Hepatocyte (in vitro differentiated cells): ENCODE measurements at regions not wholly inside any gene's neighbourhood (a gene's known extent, or its start where the extent isn't known, plus 50 kb on each side); places are given as distances from the start of the nearest gene placed in this dataset.

Experiments
- CTCF ChIP-seq: fragments of 200-600 bp; sonication (generic); IDR thresholded peaks from 2 replicates; pipeline ENCODE4 v1.5.1; 2016; ENCODE audit warnings: antibody characterized with exemption, mild to moderate bottlenecking; ENCODE audit not compliant: poor library complexity
- EZH2 ChIP-seq: fragments of 200-600 bp; sonication (generic); IDR thresholded peaks from 2 replicates; pipeline ENCODE4 v1.6.1; 2016; ENCODE audit warnings: antibody characterized with exemption, mild to moderate bottlenecking, borderline replicate concordance
- EZH2phosphoT487 ChIP-seq: fragments of 200-600 bp; sonication (generic); IDR thresholded peaks from one replicate; pipeline ENCODE4 v1.6.1; 2018; ENCODE audit warnings: antibody characterized with exemption, mild to moderate bottlenecking, low read depth, moderate library complexity; ENCODE audit not compliant: unreplicated experiment, severe bottlenecking

DNA sequence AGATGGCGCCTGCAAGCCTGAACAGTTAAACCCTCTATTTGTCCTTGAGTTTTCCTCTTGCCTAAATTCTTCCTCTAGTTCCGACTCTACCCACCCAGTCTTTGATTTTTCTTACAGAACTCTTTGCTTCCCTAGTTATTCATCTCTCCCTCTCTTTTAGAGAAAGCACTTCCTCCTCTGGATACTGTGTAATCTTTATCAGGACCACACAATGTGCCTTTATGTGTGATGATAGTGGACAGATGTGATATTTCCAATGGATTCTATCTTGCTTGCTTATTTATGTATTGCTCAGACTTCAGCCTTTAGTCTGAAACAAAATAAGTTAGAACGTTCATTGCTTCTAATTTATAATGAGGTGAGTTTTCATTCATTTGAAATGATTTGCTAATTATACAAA, 79.5 kb upstream of the CAV2 start:
- TF ChIP-seq CTCF: no peak
- TF ChIP-seq EZH2: no peak
- TF ChIP-seq EZH2phosphoT487: no peak
